WTC11 (cell line): ENCODE measurements at regions not wholly inside any gene's neighbourhood (a gene's known extent, or its start where the extent isn't known, plus 50 kb on each side); places are given as distances from the start of the nearest gene placed in this dataset.

ENCODE experiments used
- ATAC-seq: fragments of 200-7000 bp; cut with Tn5 transposase; 2 replicates; pipeline ENCODE4 v1.10.0; 2021; ENCODE audit warnings: mild to moderate bottlenecking, moderate library complexity
- CTCF ChIA-PET: fragments of 300-600 bp; sonication (Branson Sonifier 250); formaldehyde crosslinking; loops from one replicate; lab custom pipeline; 2021; ENCODE audit warnings: antibody characterized with exemption; lab: Charles Lee
- POLR2A ChIA-PET: fragments of 350-600 bp; sonication (Branson Sonifier 250); formaldehyde crosslinking; loops from one replicate; lab custom pipeline; 2021; ENCODE audit warnings: antibody characterized with exemption; lab: Charles Lee
- DNase-seq: peaks from one replicate; pipeline ENCODE4 v3.0.0; 2021; ENCODE audit warnings: low spot score
- H3K27ac Mint-ChIP-seq: 2 replicates; pipeline ENCODE4 v1.8.0; 2021; ENCODE audit warnings: mixed read lengths
- H3K27me3 Mint-ChIP-seq: 2 replicates; pipeline ENCODE4 v1.8.0; 2021; ENCODE audit warnings: low read depth, mild to moderate bottlenecking, moderate library complexity, mixed read lengths
- H3K36me3 Mint-ChIP-seq: 2 replicates; pipeline ENCODE4 v1.8.0; 2021; ENCODE audit warnings: mixed read lengths
- H3K4me1 Mint-ChIP-seq: 2 replicates; pipeline ENCODE4 v1.8.0; 2022; ENCODE audit warnings: mixed read lengths
- H3K4me3 Mint-ChIP-seq: 2 replicates; pipeline ENCODE4 v1.8.0; 2021; ENCODE audit warnings: mild to moderate bottlenecking, moderate library complexity, mixed read lengths
- H3K9me3 Mint-ChIP-seq: 2 replicates; pipeline ENCODE4 v1.8.0; 2021; ENCODE audit warnings: mixed read lengths
- AFF4 ChIP-seq: sonication (generic); formaldehyde crosslinking; IDR thresholded peaks from 2 replicates; pipeline ENCODE4 v1.8.1; 2023; ENCODE audit warnings: mild to moderate bottlenecking, missing genetic modification reagents, borderline replicate concordance
- ATF3 ChIP-seq: sonication (generic); formaldehyde crosslinking; conservative IDR thresholded peaks from 2 replicates; pipeline ENCODE4 v1.8.1; 2022; ENCODE audit warnings: mild to moderate bottlenecking, missing genetic modification reagents
- ATF6 ChIP-seq: sonication (generic); formaldehyde crosslinking; IDR thresholded peaks from 2 replicates; pipeline ENCODE4 v1.8.1; 2023; ENCODE audit warnings: mild to moderate bottlenecking, missing genetic modification reagents
- CBFB ChIP-seq: sonication (generic); formaldehyde crosslinking; IDR thresholded peaks from 2 replicates; pipeline ENCODE4 v1.8.1; 2022; ENCODE audit warnings: mild to moderate bottlenecking, low read depth, missing genetic modification reagents
- CDX4 ChIP-seq: fragments of 250-450 bp; sonication (Bioruptor Pico); IDR thresholded peaks from 2 replicates; pipeline ENCODE4 v1.9.0; 2021; ENCODE audit warnings: moderate library complexity, mild to moderate bottlenecking, inconsistent platforms, borderline replicate concordance
- ELF4 ChIP-seq: sonication (generic); formaldehyde crosslinking; IDR thresholded peaks from 2 replicates; pipeline ENCODE4 v1.8.1; 2022; ENCODE audit warnings: low read depth, mild to moderate bottlenecking, moderate library complexity, missing genetic modification reagents
- FOXK1 ChIP-seq: sonication (generic); formaldehyde crosslinking; IDR thresholded peaks from 2 replicates; pipeline ENCODE4 v1.8.0; 2022; ENCODE audit warnings: mild to moderate bottlenecking, moderate library complexity, missing genetic modification reagents
- IRF1 ChIP-seq: sonication (generic); formaldehyde crosslinking; IDR thresholded peaks from 2 replicates; pipeline ENCODE4 v1.8.0; 2023; ENCODE audit warnings: missing genetic modification reagents
- NFATC4 ChIP-seq: fragments of 250-450 bp; sonication (Bioruptor Pico); IDR thresholded peaks from 2 replicates; pipeline ENCODE4 v1.9.0; 2021; ENCODE audit warnings: mild to moderate bottlenecking
- PREB ChIP-seq: sonication (generic); formaldehyde crosslinking; IDR thresholded peaks from 2 replicates; pipeline ENCODE4 v1.8.1; 2022; ENCODE audit warnings: mild to moderate bottlenecking, missing genetic modification reagents, moderate library complexity, borderline replicate concordance
- PRRX2 ChIP-seq: fragments of 250-450 bp; sonication (Bioruptor Pico); IDR thresholded peaks from 2 replicates; pipeline ENCODE4 v1.8.0; 2021; ENCODE audit warnings: mild to moderate bottlenecking
- TEAD4 ChIP-seq: sonication (generic); formaldehyde crosslinking; IDR thresholded peaks from 2 replicates; pipeline ENCODE4 v1.8.0; 2022; ENCODE audit warnings: mild to moderate bottlenecking, missing genetic modification reagents
- TP53 ChIP-seq: sonication (generic); formaldehyde crosslinking; IDR thresholded peaks from 2 replicates; pipeline ENCODE4 v1.8.1; 2023; ENCODE audit warnings: mild to moderate bottlenecking, missing genetic modification reagents
- USF2 ChIP-seq: sonication (generic); formaldehyde crosslinking; IDR thresholded peaks from 2 replicates; pipeline ENCODE4 v1.8.1; 2023; ENCODE audit warnings: mild to moderate bottlenecking, missing genetic modification reagents, moderate library complexity
- ZBTB43 ChIP-seq: sonication (generic); formaldehyde crosslinking; IDR thresholded peaks from 2 replicates; pipeline ENCODE4 v1.8.1; 2023; ENCODE audit warnings: mild to moderate bottlenecking, missing genetic modification reagents
- ZNF232 ChIP-seq: sonication (generic); formaldehyde crosslinking; IDR thresholded peaks from 2 replicates; pipeline ENCODE4 v1.8.0; 2022; ENCODE audit warnings: mild to moderate bottlenecking, missing genetic modification reagents
- ZNF416 ChIP-seq: fragments of 250-450 bp; sonication (Bioruptor Pico); IDR thresholded peaks from 2 replicates; pipeline ENCODE4 v1.9.0; 2021; ENCODE audit warnings: mild to moderate bottlenecking, inconsistent platforms
- ZNF425 ChIP-seq: fragments of 250-450 bp; sonication (Bioruptor Pico); conservative IDR thresholded peaks from 2 replicates; pipeline ENCODE4 v1.9.0; 2021; ENCODE audit warnings: mild to moderate bottlenecking
- ZNF512 ChIP-seq: sonication (generic); formaldehyde crosslinking; IDR thresholded peaks from 2 replicates; pipeline ENCODE4 v1.8.1; 2022; ENCODE audit warnings: missing genetic modification reagents, borderline replicate concordance

- TF ChIP-seq ZNF425 (no peak), FOXK1 (CRISPR knock-in tag) (no peak), USF2 (CRISPR knock-in tag) (no peak), ATF3 (no peak), ZBTB43 (no peak), ELF4 (CRISPR knock-in tag) (no peak), CDX4 (CRISPR knock-in tag) (no peak), ZNF232 (no peak), ZNF416 (CRISPR knock-in tag) (no peak)
- TF ChIP-seq, all 79 proteins: peak for 0
Observed at GRCh38 chr21:15667010-15667409, 62.8 kb upstream of the USP25 start (continued).

- Mint-ChIP-seq H3K27me3 (no peaks in the 10 kb centered on the region), H3K36me3 (no peaks in the 10 kb centered on the region), H3K27ac (no peak overlapping the region), H3K4me1 (no peaks in the 10 kb centered on the region), H3K9me3 (no peaks in the 10 kb centered on the region), H3K4me3 (no peak overlapping the region)
- ATAC-seq (no peak), DNase-seq (no peak)
- ChIA-PET CTCF (interaction anchor here (1.0 kb wide), 1 partner anchor 12 kb away, joined by 3 read pairs; no protein-coding TSS in a partner anchor), POLR2A (interaction anchor here (0.5 kb wide), 1 partner anchor 45 kb away, joined by 4 read pairs; no protein-coding TSS in a partner anchor)
- TF ChIP-seq PRRX2 (CRISPR knock-in tag) (no peak), CBFB (CRISPR knock-in tag) (no peak), TP53 (CRISPR knock-in tag) (no peak), ATF6 (CRISPR knock-in tag) (no peak), ZNF512 (no peak), PREB (CRISPR knock-in tag) (no peak), TEAD4 (CRISPR knock-in tag) (no peak), IRF1 (no peak), AFF4 (no peak), USF2 (CRISPR knock-in tag) (no peak), NFATC4 (no peak)
Observed at GRCh38 chr21:15667819-15668218, 62.0 kb upstream of the USP25 start.
